ENCODE measurements at regions not wholly inside any gene's neighbourhood (a gene's known extent, or its start where the extent isn't known, plus 50 kb on each side); places are given as distances from the start of the nearest gene placed in this dataset.

DNA sequence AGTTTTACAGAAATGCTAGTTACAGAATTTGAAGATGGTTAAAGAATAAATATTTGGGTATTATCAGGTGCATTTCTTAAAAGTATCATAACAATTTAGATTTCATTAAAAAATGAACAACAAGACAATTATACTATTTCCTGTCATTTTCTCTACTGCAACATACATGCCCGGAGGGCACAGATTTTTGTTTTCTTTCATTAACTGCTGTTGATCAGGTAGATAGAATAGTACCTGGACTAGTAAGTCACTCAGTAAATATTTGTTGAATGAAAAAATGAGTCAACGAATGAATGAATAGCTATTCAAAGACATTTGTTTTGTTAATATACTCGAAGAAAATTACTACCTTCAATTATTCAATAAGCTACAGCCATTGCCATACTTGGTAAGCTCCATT is 531.2 kb upstream of the VRK2 start:
- H3K36me3 Mint-ChIP-seq, result no peaks in the 10 kb centered on the region
- H3K27ac Mint-ChIP-seq, result no peak overlapping the region
- POLR2A ChIA-PET, result no interaction called here
- Histone ChIP-seq H3K27ac (ENCODE audit: low read depth, low read length) (no peak overlapping the region), H3K4me1 (ENCODE audit: insufficient read depth, low read length) (no peaks in the 10 kb centered on the region), H3K27me3 (ENCODE audit: insufficient read depth, low read length, poor library complexity, severe bottlenecking) (no peaks in the 10 kb centered on the region), H3K9me3 (ENCODE audit: low read length) (no peaks in the 10 kb centered on the region), H3K4me3 (ENCODE audit: low read length) (no peak overlapping the region), H3K36me3 (ENCODE audit: insufficient read depth, low read length) (no peaks in the 10 kb centered on the region)
- DNase-seq, result no peak
- peaks cover 0 to 6% (median 0%) of the 10 kb centered on the region in 5 donors for H3K9me3 Mint-ChIP-seq
- CTCF ChIA-PET, result no interaction called here
- H3K4me1 Mint-ChIP-seq, result no peaks in the 10 kb centered on the region
- H3K4me3 Mint-ChIP-seq, result no peak overlapping the region
- peaks cover 0 to 1% of the 10 kb centered on the region in 2 donors for H3K27me3 Mint-ChIP-seq

DNA sequence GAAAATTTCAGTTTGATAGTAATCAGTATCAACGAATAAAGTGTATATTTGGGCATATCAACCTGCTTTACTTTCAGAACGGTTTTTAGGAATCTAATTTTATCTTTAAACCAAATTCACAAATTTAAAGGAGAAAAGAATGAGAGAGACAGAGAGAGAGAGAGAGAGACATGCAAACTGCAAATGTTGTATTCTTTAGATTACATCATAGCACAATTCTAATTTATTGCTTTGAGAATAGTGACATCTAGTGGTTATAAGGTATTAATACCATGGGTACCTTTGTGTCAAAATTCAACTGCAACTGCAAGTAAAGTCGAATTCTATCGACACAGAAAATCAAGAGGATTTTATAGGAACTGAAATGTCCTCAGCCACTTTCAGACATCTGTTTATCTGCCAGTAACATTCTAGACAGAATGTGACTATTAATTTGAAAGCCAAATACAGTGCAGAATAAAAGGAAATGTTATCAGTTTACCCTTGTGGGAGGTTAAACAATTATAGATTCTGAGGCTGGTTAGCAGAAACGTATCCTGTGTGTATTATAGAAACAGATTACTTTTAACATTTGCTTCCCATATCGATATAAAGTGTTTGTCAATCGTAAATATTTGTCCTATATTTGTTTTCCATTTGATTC is 529.8 kb upstream of the VRK2 start:
- Histone ChIP-seq H3K36me3 (ENCODE audit: insufficient read depth, low read length) (no peaks in the 10 kb centered on the region), H3K27ac (ENCODE audit: low read depth, low read length) (no peak overlapping the region), H3K9me3 (ENCODE audit: low read length) (no peaks in the 10 kb centered on the region), H3K4me1 (ENCODE audit: insufficient read depth, low read length) (no peaks in the 10 kb centered on the region), H3K4me3 (ENCODE audit: low read length) (no peak overlapping the region), H3K27me3 (ENCODE audit: insufficient read depth, low read length, poor library complexity, severe bottlenecking) (no peaks in the 10 kb centered on the region)
- no peak for DNase-seq
- Mint-ChIP-seq H3K4me3 (no peak overlapping the region), H3K9me3 (peaks cover 0 to 6% (median 2%) of the 10 kb centered on the region in 5 donors), H3K4me1 (no peaks in the 10 kb centered on the region), H3K36me3 (no peaks in the 10 kb centered on the region), H3K27me3 (peaks cover 0 to 1% of the 10 kb centered on the region in 2 donors), H3K27ac (no peak overlapping the region)
- POLR2A ChIA-PET, result no interaction called here
- CTCF ChIA-PET, result no interaction called here

DNA sequence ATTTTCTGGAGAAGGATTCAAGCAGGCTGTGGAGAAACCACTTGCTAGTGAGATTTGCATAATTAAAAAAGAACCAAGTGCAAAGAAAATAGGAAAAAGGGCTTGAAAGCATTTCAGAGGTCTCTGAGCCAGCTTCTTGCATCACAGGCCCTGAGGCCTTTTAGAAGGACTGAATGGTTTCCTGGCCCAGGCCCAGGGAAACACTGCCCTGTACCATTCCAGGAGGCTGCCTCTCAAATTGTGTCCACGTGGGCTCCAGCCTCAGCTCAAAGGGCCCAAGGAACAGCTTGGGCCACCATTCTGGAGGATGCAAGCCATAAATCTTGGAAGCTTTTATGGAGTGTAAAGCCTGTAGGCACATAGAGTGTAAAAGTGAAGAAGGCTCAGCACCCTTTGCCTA is 523.3 kb upstream of the VRK2 start:
- Mint-ChIP-seq H3K27ac (no peak overlapping the region), H3K36me3 (no peaks in the 10 kb centered on the region), H3K9me3 (peaks cover 16 to 37% (median 28%) of the 10 kb centered on the region in 5 donors), H3K4me1 (no peaks in the 10 kb centered on the region), H3K27me3 (peaks cover 0 to 3% of the 10 kb centered on the region in 2 donors), H3K4me3 (no peak overlapping the region)
- ChIA-PET POLR2A (no interaction called here), CTCF (no interaction called here)
- Histone ChIP-seq H3K27ac (ENCODE audit: low read depth, low read length) (no peak overlapping the region), H3K36me3 (ENCODE audit: insufficient read depth, low read length) (no peaks in the 10 kb centered on the region), H3K9me3 (ENCODE audit: low read length) (peaks cover 6% of the 10 kb centered on the region), H3K4me1 (ENCODE audit: insufficient read depth, low read length) (no peaks in the 10 kb centered on the region), H3K4me3 (ENCODE audit: low read length) (no peak overlapping the region), H3K27me3 (ENCODE audit: insufficient read depth, low read length, poor library complexity, severe bottlenecking) (no peaks in the 10 kb centered on the region)
- DNase-seq, result no peak

DNA sequence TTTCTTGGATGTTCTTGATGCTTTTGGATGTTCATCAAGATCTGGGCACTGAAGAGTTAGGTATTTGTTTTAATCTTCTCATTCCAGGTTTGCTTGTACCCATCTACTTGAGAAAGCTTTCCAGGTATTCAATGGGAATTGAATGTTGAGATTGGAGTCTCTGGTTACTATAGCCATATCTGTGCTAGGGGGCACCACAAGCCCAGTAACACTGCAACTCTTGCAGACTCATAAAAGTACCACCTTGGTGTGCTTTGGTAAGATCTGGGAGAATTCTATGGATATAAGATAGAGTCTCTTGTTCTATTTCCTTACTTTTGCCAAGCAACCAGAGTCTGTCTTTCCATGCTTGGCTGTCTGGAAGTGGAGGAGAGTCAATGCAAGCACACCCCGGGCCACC is 518.9 kb upstream of the VRK2 start:
- Histone ChIP-seq H3K4me3 (ENCODE audit: low read length) (no peak overlapping the region), H3K9me3 (ENCODE audit: low read length) (peaks cover 6% of the 10 kb centered on the region), H3K4me1 (ENCODE audit: insufficient read depth, low read length) (no peaks in the 10 kb centered on the region), H3K27ac (ENCODE audit: low read depth, low read length) (no peak overlapping the region), H3K27me3 (ENCODE audit: insufficient read depth, low read length, poor library complexity, severe bottlenecking) (no peaks in the 10 kb centered on the region), H3K36me3 (ENCODE audit: insufficient read depth, low read length) (no peaks in the 10 kb centered on the region)
- POLR2A ChIA-PET, result no interaction called here
- peaks cover 0 to 4% of the 10 kb centered on the region in 2 donors for H3K27me3 Mint-ChIP-seq
- no peaks in the 10 kb centered on the region for H3K4me1 Mint-ChIP-seq
- H3K4me3 Mint-ChIP-seq, result no peak overlapping the region
- peaks cover 13 to 42% (median 37%) of the 10 kb centered on the region in 5 donors for H3K9me3 Mint-ChIP-seq
- H3K27ac Mint-ChIP-seq, result no peak overlapping the region
- peaks cover 0 to 1% (median 0%) of the 10 kb centered on the region in 3 donors for H3K36me3 Mint-ChIP-seq
- DNase-seq, result no peak
- CTCF ChIA-PET, result no interaction called here

DNA sequence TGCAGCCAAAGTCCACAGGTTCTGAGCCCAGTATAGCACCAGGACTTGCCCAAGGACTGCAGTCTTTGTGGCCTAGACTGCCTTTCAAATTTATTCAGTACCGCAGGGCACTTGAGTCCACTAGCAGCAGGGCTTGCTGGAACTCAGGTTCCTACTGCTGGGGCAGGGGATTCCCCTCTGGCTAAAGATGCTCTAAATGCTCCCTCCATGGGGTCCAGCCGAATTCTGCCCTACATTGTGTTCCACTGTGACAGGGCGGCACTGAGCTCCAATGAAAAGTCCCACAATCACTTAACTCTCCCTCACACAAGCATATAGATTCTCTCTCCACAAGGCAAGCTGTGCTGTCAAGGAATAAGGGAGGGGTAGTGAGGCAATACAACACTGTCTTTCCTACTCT is 518.1 kb upstream of the VRK2 start:
- Mint-ChIP-seq H3K4me1 (no peaks in the 10 kb centered on the region), H3K9me3 (peaks cover 10 to 41% (median 35%) of the 10 kb centered on the region in 5 donors), H3K36me3 (peaks cover 0 to 1% (median 0%) of the 10 kb centered on the region in 3 donors), H3K27ac (no peak overlapping the region), H3K4me3 (no peak overlapping the region), H3K27me3 (peaks cover 0 to 2% of the 10 kb centered on the region in 2 donors)
- Histone ChIP-seq H3K27me3 (ENCODE audit: insufficient read depth, low read length, poor library complexity, severe bottlenecking) (no peaks in the 10 kb centered on the region), H3K9me3 (ENCODE audit: low read length) (peaks cover 6% of the 10 kb centered on the region), H3K27ac (ENCODE audit: low read depth, low read length) (no peak overlapping the region), H3K36me3 (ENCODE audit: insufficient read depth, low read length) (no peaks in the 10 kb centered on the region), H3K4me1 (ENCODE audit: insufficient read depth, low read length) (no peaks in the 10 kb centered on the region), H3K4me3 (ENCODE audit: low read length) (no peak overlapping the region)
- CTCF ChIA-PET, result no interaction called here
- DNase-seq, result no peak
- POLR2A ChIA-PET, result no interaction called here

DNA sequence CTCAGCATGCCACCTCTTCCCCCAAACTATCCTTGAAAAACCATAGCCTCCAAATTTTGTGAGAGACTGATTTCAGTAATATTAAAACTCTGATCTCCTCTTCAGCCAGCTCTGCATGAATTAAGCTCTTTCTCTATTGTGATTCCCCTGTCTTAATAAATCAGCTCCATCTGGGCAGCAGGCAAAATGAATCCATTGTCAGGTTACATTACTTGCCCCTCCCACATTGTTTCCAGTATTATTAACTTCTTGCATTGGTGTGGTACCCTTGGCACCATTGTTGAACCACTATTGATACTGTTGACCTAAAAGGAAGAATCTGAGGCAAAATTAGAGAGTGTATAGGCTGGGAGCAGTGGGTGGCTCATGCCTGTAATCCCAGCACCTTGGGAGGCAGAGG is 512.2 kb upstream of the VRK2 start:
- Histone ChIP-seq H3K9me3 (ENCODE audit: low read length) (no peaks in the 10 kb centered on the region), H3K36me3 (ENCODE audit: insufficient read depth, low read length) (no peaks in the 10 kb centered on the region), H3K4me1 (ENCODE audit: insufficient read depth, low read length) (no peaks in the 10 kb centered on the region), H3K4me3 (ENCODE audit: low read length) (no peak overlapping the region), H3K27me3 (ENCODE audit: insufficient read depth, low read length, poor library complexity, severe bottlenecking) (no peaks in the 10 kb centered on the region), H3K27ac (ENCODE audit: low read depth, low read length) (no peak overlapping the region)
- peaks cover 0 to 1% (median 0%) of the 10 kb centered on the region in 3 donors for H3K36me3 Mint-ChIP-seq
- ChIA-PET CTCF (no interaction called here), POLR2A (no interaction called here)
- H3K9me3 Mint-ChIP-seq, result peaks cover 3 to 30% (median 12%) of the 10 kb centered on the region in 5 donors
- no peak overlapping the region for H3K27ac Mint-ChIP-seq
- no peak for DNase-seq
- no peaks in the 10 kb centered on the region for H3K4me1 Mint-ChIP-seq
- no peak overlapping the region for H3K4me3 Mint-ChIP-seq
- H3K27me3 Mint-ChIP-seq, result peaks cover 0 to under 1% of the 10 kb centered on the region in 2 donors

DNA sequence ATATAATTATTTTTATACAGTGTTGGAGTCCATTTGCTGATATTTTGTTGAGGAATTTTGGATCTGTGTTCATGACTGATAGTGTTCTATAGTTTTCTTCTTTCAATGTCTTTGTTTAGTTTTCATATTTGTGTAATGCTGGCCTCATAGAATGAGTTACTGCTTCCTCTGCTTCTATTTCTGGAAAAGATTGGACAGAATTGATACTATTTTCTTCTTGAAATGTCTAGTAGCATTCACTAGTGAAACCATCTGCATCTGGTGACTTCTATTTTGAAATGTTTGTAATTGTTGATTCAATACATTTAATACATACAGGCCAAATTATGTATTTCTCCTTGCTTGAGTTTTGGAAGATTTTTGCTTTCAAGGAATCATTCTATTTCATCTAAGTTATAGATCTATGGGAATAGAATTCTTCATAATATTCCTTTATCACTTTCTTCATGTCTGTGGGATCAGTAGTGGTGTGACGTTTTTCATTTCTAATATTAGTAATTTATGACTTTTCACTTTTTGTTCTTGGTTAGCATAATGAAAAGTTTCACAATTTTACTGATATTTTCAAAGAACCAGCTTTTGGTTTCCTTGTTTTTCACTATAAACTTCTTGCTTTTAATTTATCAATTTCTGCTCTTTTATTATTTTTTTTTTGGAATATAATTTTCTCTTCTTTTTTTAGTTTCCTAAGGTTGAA is 509.9 kb upstream of the VRK2 start:
- Mint-ChIP-seq H3K27me3 (no peaks in the 10 kb centered on the region), H3K4me3 (no peak overlapping the region), H3K27ac (no peak overlapping the region), H3K9me3 (peaks cover 5 to 20% (median 14%) of the 10 kb centered on the region in 5 donors), H3K4me1 (no peaks in the 10 kb centered on the region), H3K36me3 (no peaks in the 10 kb centered on the region)
- Histone ChIP-seq H3K27ac (ENCODE audit: low read depth, low read length) (no peak overlapping the region), H3K4me3 (ENCODE audit: low read length) (no peak overlapping the region), H3K9me3 (ENCODE audit: low read length) (no peaks in the 10 kb centered on the region), H3K4me1 (ENCODE audit: insufficient read depth, low read length) (no peaks in the 10 kb centered on the region), H3K36me3 (ENCODE audit: insufficient read depth, low read length) (no peaks in the 10 kb centered on the region), H3K27me3 (ENCODE audit: insufficient read depth, low read length, poor library complexity, severe bottlenecking) (no peaks in the 10 kb centered on the region)
- POLR2A ChIA-PET, result no interaction called here
- no peak for DNase-seq
- CTCF ChIA-PET, result no interaction called here

DNA sequence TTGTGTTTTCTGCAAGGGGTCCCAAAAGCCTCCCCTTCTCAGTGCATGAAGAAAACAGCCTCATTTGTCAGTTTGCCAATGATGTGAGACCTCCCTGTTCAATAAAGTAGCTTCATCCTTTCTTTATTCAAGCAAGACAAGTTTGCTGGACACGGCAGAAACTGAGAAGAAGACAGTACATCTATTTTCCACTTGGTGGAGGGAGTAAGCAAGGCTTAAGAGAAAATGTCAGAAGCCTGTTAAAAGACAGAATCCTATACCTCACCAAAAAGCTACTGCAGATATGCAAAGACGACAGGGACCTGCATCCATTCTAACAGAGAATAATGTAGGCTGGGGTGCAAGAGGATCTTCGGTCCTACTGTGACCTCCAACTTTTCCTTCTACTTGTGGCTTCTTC is 506.8 kb upstream of the VRK2 start:
- no peak overlapping the region for H3K4me3 ChIP-seq (ENCODE audit: low read length)
- Mint-ChIP-seq H3K4me1 (no peaks in the 10 kb centered on the region), H3K4me3 (no peak overlapping the region), H3K27ac (no peak overlapping the region), H3K9me3 (peaks cover 5 to 26% (median 15%) of the 10 kb centered on the region in 5 donors), H3K27me3 (no peaks in the 10 kb centered on the region), H3K36me3 (no peaks in the 10 kb centered on the region)
- POLR2A ChIA-PET, result no interaction called here
- CTCF ChIA-PET, result no interaction called here
- H3K27ac ChIP-seq (ENCODE audit: low read depth, low read length), result no peak overlapping the region
- H3K36me3 ChIP-seq (ENCODE audit: insufficient read depth, low read length), result no peaks in the 10 kb centered on the region
- H3K4me1 ChIP-seq (ENCODE audit: insufficient read depth, low read length), result no peaks in the 10 kb centered on the region
- no peaks in the 10 kb centered on the region for H3K9me3 ChIP-seq (ENCODE audit: low read length)
- no peak for DNase-seq
- no peaks in the 10 kb centered on the region for H3K27me3 ChIP-seq (ENCODE audit: insufficient read depth, low read length, poor library complexity, severe bottlenecking)

Measured in CD8-positive, alpha-beta memory T cell (primary cell).